NCI-H748 (cell line): ENCODE measurements at regions not wholly inside any gene's neighbourhood (a gene's known extent, or its start where the extent isn't known, plus 50 kb on each side); places are given as distances from the start of the nearest gene placed in this dataset.
"Not testable (repeated sequence)": the region's sequence is repeated elsewhere in the genome, so short reads cannot be mapped to it uniquely, and the experiment has no call there.

Experiments
- DNase-seq: peaks from one replicate; lab custom pipeline; 2025; ENCODE audit not compliant: unreplicated experiment; lab: John Stamatoyannopoulos, UW

- DNase-seq: no peak
Measured at GRCh38 chr5:102663749-102664530, 91.2 kb upstream of the PAM start.

GRCh38 chr5:102664616-102665335 lies 90.3 kb upstream of the PAM start:
- DNase-seq: peak; percentile 80

GRCh38 chr5:102666164-102666946 lies 88.8 kb upstream of the PAM start:
- peak; percentile 91 for DNase-seq

GRCh38 chr5:102668220-102668932 lies 86.7 kb upstream of the PAM start:
- peak; percentile 96 for DNase-seq

DNA sequence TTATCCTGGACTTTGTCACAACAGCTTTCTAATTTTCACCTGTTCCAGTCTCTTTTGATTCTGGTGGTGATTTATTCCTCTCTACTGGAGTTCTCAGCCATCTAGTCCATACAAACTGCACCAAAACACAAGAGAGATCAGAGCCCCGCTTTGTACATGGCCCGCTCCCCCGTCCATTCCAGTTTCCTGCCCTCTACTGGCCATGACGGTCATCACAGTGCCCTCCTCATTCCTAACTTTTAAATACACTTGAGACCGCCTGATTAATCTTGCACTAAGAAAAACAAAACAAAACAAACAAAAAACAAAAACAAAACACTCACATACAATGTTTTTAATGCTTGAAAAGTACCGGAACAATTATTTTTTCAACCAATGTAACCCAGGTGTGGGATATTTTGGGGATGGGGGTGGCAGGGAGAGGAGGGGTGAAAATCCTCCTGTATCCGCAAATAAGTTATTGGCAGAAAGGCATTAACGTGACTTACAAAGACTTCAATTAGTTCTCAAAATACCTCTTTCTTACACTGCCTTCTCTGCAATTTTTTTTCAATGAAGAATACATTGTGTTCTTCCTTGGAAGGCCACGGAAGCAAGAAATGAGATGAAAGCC lies 84.8 kb upstream of the PAM start:
- peak; percentile 88 for DNase-seq

DNA sequence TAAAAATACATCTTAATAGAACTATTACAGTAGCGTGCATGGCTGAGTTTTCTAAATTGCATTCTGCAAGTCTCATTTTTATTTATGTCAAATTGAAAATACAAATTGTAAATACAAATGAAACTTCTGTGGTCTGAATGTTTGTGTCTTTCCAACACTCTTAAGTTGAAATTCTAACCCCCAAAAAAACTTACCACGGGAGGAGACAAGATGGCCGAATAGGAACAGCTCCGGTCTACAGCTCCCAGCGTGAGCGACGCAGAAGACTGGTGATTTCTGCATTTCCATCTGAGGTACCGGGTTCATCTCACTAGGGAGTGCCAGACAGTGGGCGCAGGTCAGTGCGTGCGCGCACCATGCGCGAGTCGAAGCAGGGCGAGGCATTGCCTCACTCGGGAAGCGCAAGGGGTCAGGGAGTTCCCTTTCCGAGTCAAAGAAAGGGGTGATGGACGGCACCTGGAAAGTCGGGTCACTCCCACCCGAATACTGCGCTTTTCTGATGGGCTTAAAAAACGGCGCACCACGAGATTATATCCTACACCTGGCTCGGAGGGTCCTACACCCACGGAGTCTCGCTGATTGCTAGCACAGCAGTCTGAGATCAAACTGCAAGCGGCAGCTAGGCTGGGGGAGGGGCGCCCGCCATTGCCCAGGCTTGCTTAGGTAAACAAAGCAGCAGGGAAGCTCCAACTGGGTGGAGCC lies 83.9 kb upstream of the PAM start:
- peak; percentile 59 for DNase-seq

GRCh38 chr5:102678267-102679058 lies 76.6 kb upstream of the PAM start:
- no peak for DNase-seq

DNA sequence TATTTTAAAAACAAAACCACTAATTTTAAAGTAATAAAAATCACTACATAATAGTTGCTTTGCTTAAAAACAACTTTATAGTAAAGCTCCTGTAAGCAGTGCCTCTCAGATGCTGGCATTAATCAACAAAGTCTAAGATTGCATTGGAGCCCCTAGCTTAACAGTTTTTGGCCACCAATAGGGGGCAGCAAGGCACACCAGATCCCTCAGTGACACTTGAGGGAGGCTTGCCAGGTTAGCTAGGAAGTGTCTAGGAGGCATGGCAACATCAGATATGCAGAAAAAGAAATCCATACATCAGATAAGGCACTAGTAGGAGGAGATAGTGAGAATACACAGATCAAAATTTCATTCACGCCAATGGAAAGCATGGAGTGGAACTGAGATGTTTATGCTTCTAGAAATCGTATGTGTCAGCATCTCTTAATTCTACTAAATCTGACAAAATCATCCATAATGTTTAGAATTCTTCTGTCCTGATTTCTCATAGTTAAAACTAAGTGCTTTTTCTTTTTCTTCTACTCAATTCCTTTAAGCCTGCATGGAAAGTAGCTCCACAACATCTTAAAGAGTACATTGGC lies 73.6 kb upstream of the PAM start:
- DNase-seq: peak; percentile 88

DNA sequence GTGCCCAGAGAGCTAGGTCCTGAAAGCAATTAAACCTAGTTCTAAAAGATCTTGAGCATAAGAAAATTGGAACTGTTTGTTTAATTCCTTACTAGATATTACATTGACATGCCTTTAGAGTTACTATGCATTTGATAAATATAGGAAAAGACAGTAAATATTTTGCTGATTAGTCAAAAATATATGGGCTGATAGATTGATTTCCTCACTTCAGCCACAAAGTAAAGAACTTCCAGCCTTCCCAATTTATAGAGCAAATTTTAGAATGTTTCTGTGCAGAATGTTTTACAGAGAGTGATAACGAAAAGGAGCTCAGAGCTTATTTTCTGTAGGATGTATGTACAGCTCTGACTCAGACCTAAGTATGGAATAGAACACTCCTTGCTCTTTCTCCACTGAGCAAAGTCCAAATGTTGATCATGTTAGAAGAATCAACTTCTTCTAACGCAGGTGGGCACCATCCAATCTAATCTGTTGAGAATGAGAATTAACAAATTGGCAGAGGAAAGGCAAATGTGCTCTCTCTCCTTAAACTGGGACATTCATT lies 72.9 kb upstream of the PAM start:
- DNase-seq: no peak

DNA sequence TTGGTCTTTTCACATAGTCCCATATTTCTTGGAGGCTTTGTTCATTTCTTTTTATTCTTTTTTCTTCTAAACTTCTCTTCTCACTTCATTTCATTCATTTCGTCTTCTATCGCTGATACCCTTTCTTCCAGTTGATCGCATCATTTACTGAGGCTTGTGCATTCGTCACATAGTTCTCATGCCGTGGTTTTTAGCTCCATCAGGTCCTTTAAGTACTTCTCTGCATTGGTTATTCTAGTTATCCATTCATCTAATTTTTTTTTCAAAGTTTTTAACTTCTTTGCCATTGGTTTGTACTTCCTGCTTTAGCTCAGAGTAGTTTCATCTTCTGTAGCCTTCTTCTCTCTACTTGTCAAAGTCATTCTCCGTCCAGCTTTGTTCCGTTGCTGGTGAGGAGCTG lies 67.0 kb upstream of the PAM start:
- not testable (repeated sequence) for DNase-seq

GRCh38 chr5:102688581-102689342 lies 66.3 kb upstream of the PAM start:
- DNase-seq: not testable (repeated sequence)

DNA sequence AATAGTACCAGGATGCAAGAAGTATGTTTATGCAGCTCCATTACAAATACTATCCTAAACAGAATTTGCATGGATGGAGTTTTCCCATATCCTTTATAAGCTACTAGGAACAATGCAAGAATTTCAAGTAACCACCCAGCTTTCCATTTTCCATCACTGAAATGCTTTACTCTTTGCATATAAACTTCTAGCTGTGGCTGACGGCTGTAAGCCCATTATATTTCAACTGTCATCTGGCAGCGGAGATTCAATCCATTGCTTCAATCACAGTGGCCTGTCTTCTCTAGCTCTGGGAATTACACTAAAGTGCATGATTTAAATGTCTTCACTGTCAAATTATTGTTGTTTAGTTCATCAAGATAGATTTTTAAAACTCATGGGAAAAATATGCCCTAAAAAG lies 64.2 kb upstream of the PAM start:
- DNase-seq: no peak

DNA sequence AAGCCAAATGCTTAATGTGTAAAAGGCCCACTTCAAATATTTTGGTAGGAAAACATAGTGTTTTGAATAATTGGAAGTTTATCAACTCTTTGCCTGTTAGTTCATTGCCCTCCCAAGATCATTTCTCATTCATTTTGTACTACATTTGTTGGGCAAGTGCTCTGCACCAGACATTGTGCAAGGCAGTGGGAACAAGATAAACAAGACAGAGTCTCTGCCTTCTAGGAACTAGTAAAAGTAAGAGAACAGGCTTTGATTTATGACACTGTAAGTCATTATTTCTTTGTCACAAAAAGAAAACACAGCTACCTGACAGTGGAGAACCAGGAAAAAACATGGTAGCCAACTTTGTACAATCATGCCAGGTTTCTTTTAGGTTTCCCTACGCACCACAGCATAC lies 63.7 kb upstream of the PAM start:
- DNase-seq: no peak

- no peak for DNase-seq
Measured at GRCh38 chr5:102700120-102700831, 54.8 kb upstream of the PAM start.

DNA sequence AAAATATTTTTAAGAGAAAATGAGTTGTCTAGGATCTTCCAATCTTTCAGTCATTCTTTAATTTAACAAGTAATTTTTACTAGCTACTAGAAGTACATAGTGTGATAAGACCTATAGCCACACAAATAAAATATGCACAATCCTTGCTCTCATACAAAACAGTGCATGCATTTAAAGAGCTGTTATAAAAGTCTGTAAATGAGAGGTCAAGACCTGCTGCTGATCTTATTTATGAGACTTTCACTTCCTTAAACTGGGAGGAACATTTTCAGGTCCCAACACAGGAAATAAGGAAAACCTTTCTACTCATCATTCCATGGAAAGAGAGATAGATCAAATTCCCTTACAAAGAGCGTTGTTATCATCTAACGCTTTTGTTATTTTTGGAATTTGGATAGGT lies 54.2 kb upstream of the PAM start:
- DNase-seq: no peak

GRCh38 chr5:102701748-102702147 lies 53.4 kb upstream of the PAM start:
- no peak for DNase-seq
